Panc1 (cell line): ENCODE measurements at regions not wholly inside any gene's neighbourhood (a gene's known extent, or its start where the extent isn't known, plus 50 kb on each side); places are given as distances from the start of the nearest gene placed in this dataset.

Experiments
- ATAC-seq: fragments of 200-7000 bp; cut with Tn5 transposase; 2 replicates; pipeline ENCODE4 v1.9.1; 2020; ENCODE audit warnings: mild to moderate bottlenecking, moderate library complexity
- BruUV-seq: library from RNA; stranded (reverse); fragments of 400-500 nt; replicated peaks from 2 replicates; lab custom pipeline; 2021; lab: Mats Ljungman, UMichigan
- CTCF ChIA-PET: fragments of 300-600 bp; sonication (Branson Sonifier 250); formaldehyde crosslinking; loops from one replicate; lab custom pipeline; 2022; ENCODE audit warnings: antibody characterized with exemption; lab: Charles Lee
- POLR2A ChIA-PET: fragments of 300-600 bp; sonication (Branson Sonifier 250); formaldehyde crosslinking; loops from one replicate; lab custom pipeline; 2022; ENCODE audit warnings: antibody characterized with exemption; lab: Charles Lee
- DNase-seq: peaks from one replicate; pipeline ENCODE4 v3.0.0-alpha.2; 2010; ENCODE audit warnings: low read depth, low spot score
- H3K27ac ChIP-seq: 2 replicates; pipeline ENCODE4 v1.5.1; 2011; ENCODE audit warnings: mild to moderate bottlenecking, low read length, inconsistent platforms
- H3K27me3 ChIP-seq: fragments of 200-500 bp; sonication (Bioruptor generic); 2 replicates; pipeline ENCODE4 v1.6.0; 2014; ENCODE audit warnings: low read length, inconsistent platforms; ENCODE audit not compliant: control insufficient read depth, insufficient read depth
- H3K36me3 ChIP-seq: fragments of 200-500 bp; sonication (Bioruptor generic); 2 replicates; pipeline ENCODE4 v1.5.1; 2014; ENCODE audit warnings: inconsistent platforms, mild to moderate bottlenecking, low read length, moderate library complexity; ENCODE audit not compliant: control insufficient read depth, insufficient read depth
- H3K4me1 ChIP-seq: 2 replicates; pipeline ENCODE4 v1.5.1; 2011; ENCODE audit warnings: inconsistent platforms, mild to moderate bottlenecking, low read length, moderate library complexity; ENCODE audit not compliant: control insufficient read depth, insufficient read depth
- H3K4me3 ChIP-seq, 2 experiments: 2 replicates each; pipeline ENCODE4 v1.5.1; 2011 to 2012; ENCODE audit warnings: low read depth in 2 of 2, low read length in 2 of 2, mild to moderate bottlenecking in 2 of 2, inconsistent platforms in 1 of 2, moderate library complexity in 1 of 2
- H3K9me3 ChIP-seq: fragments of 200-500 bp; sonication (Bioruptor generic); 2 replicates; pipeline ENCODE4 v1.5.1; 2014; ENCODE audit warnings: low read depth, mild to moderate bottlenecking, inconsistent platforms, low read length, moderate library complexity; ENCODE audit not compliant: control insufficient read depth, insufficient read depth
- POLR2AphosphoS5 ChIP-seq: IDR thresholded peaks from 2 replicates; pipeline ENCODE4 v1.6.1; 2012; ENCODE audit warnings: mild to moderate bottlenecking, low read depth, low read length, moderate library complexity
- REST ChIP-seq, 2 experiments: IDR thresholded peaks; 2 replicates each; pipeline ENCODE4 v1.6.1; 2011 to 2012; ENCODE audit warnings: low read depth in 2 of 2, control low read depth in 1 of 2, low read length in 1 of 2, mild to moderate bottlenecking in 1 of 2, moderate library complexity in 1 of 2; ENCODE audit not compliant: insufficient read depth in 1 of 2
- SIN3A ChIP-seq: IDR thresholded peaks from 2 replicates; pipeline ENCODE4 v1.6.1; 2012; ENCODE audit warnings: low read depth, mild to moderate bottlenecking, low read length, moderate library complexity, borderline replicate concordance; ENCODE audit not compliant: insufficient read depth
- TCF7L2 ChIP-seq: IDR thresholded peaks from 2 replicates; pipeline ENCODE4 v1.6.1; 2011; ENCODE audit warnings: mild to moderate bottlenecking, low read depth, low read length, inconsistent platforms
- in situ Hi-C: cut with HindIII; loops from 2 replicates; pipeline ENCODE4 v1.10.0; 2016; ENCODE audit warnings: low sequenced_read_pairs, low pct_unique_long_range_greater_than_20kb
- intact Hi-C: fragments of 100-400 bp; cut with micrococcal nuclease; formaldehyde crosslinking; loops from one replicate; pipeline ENCODE4 v1.10.0; 2022; ENCODE audit not compliant: unreplicated experiment
- TF ChIP-seq, protein P1 (sequence below): fragments of 450-650 bp; IDR thresholded peaks from 2 replicates; pipeline ENCODE4 v1.5.1; 2017; ENCODE audit warnings: mild to moderate bottlenecking

DNA sequence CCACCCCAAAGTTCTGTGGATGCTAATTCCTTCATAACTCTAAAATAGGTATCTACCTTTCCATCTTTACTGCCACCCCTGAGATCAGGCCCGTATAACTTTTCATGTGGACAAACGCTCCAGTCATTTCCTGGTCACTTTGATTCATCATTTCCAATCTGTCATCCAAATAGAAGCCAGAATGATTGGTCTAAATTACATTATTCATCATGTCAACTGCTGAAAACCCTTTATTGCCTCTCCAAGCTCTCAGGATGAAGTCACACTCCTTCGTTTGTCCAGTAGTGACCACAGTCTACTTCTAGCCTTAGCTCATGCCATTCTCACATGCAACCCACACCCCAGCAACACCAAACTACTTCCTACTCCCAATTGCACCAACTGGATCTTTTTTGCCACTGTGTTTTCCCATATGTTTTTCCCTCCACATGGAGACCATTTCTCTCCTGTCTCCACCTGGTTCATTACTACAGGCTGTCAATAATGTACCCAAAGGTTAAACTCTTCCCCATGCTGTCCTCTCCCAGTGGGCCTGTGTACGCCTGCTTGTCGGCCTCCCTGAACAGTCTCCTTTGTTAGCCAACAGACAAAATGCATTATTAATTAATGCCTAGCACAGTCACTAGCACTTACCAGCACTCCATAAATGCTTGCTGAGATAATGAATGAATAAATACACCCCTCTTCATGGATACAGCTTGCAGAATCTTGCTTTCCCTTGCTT lies 382.6 kb upstream of the NOCT start:
- Histone ChIP-seq H3K27me3 (no peaks in the 10 kb centered on the region), H3K9me3 (no peaks in the 10 kb centered on the region), H3K4me3 (no peak overlapping the region), H3K4me1 (no peaks in the 10 kb centered on the region), H3K27ac (no peak overlapping the region), H3K36me3 (no peaks in the 10 kb centered on the region)
- in situ Hi-C loops (no loop called here), intact Hi-C loops (no loop called here)
- ATAC-seq (no peak), DNase-seq (no peak)
- ChIA-PET CTCF (no interaction called here), POLR2A (no interaction called here)
- no TSS peak for BruUV-seq
- TF ChIP-seq SIN3A (no peak), TCF7L2 (no peak), REST (IDR thresholded peaks at IDR 0.05; ENCODE audit: insufficient read depth in 1 of 2, low read depth in 2 of 2, low read length in 1 of 2) (no peak)
- TF ChIP-seq, protein P1, sequence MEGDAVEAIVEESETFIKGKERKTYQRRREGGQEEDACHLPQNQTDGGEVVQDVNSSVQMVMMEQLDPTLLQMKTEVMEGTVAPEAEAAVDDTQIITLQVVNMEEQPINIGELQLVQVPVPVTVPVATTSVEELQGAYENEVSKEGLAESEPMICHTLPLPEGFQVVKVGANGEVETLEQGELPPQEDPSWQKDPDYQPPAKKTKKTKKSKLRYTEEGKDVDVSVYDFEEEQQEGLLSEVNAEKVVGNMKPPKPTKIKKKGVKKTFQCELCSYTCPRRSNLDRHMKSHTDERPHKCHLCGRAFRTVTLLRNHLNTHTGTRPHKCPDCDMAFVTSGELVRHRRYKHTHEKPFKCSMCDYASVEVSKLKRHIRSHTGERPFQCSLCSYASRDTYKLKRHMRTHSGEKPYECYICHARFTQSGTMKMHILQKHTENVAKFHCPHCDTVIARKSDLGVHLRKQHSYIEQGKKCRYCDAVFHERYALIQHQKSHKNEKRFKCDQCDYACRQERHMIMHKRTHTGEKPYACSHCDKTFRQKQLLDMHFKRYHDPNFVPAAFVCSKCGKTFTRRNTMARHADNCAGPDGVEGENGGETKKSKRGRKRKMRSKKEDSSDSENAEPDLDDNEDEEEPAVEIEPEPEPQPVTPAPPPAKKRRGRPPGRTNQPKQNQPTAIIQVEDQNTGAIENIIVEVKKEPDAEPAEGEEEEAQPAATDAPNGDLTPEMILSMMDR: no peak

- in situ Hi-C loops: no loop called here
- ChIA-PET CTCF (no interaction called here), POLR2A (no interaction called here)
Measured at GRCh38 chr4:138630666-138631065, 384.9 kb upstream of the NOCT start.

More at GRCh38 chr4:138630666-138631065, 384.9 kb upstream of the NOCT start:
- no peaks in the 10 kb centered on the region for H3K36me3 ChIP-seq
- DNase-seq (no peak), ATAC-seq (no peak)
- no peak overlapping the region for H3K27ac ChIP-seq
- H3K9me3 ChIP-seq: no peaks in the 10 kb centered on the region
- no TSS peak for BruUV-seq
- no peaks in the 10 kb centered on the region for H3K27me3 ChIP-seq
- intact Hi-C loops: no loop called here
- no peaks in the 10 kb centered on the region for H3K4me1 ChIP-seq
- H3K4me3 ChIP-seq: no peak overlapping the region
- TF ChIP-seq POLR2AphosphoS5 (no peak), REST (IDR thresholded peaks at IDR 0.05; ENCODE audit: insufficient read depth in 1 of 2, low read depth in 2 of 2, low read length in 1 of 2) (no peak), SIN3A (no peak)
- TF ChIP-seq, protein P1: no peak
